ENCODE measurements at regions not wholly inside any gene's neighbourhood (a gene's known extent, or its start where the extent isn't known, plus 50 kb on each side); places are given as distances from the start of the nearest gene placed in this dataset.

DNA sequence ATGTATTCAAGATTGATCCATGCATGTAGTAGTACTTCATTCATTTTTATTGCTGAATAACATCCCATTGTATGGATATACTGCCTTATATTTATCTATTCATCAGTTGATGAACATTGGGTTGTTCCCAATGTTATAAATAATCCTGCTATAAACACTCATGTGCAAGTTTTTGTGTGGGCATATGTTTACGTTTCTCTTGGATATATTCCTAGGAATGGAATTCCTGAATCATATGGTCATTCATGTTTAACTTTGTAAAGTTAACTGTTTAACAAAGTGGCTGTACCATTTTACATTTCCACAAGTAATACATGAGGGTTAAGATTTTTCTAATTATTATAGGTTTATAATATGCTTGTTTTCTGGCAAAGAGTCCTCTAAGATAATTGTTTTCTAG is 1568.2 kb upstream of the SEL1L start:
- H3K36me3 ChIP-seq, result no peaks in the 10 kb centered on the region
- DNase-seq (no peak), ATAC-seq (no peak)
- no peaks in the 10 kb centered on the region for H3K27me3 ChIP-seq (ENCODE audit: low read depth)
- no peaks in the 10 kb centered on the region for H3K4me1 ChIP-seq
- H3K9me3 ChIP-seq, result no peaks in the 10 kb centered on the region
- no peak overlapping the region for H3K27ac ChIP-seq
- TF ChIP-seq, protein P1, sequence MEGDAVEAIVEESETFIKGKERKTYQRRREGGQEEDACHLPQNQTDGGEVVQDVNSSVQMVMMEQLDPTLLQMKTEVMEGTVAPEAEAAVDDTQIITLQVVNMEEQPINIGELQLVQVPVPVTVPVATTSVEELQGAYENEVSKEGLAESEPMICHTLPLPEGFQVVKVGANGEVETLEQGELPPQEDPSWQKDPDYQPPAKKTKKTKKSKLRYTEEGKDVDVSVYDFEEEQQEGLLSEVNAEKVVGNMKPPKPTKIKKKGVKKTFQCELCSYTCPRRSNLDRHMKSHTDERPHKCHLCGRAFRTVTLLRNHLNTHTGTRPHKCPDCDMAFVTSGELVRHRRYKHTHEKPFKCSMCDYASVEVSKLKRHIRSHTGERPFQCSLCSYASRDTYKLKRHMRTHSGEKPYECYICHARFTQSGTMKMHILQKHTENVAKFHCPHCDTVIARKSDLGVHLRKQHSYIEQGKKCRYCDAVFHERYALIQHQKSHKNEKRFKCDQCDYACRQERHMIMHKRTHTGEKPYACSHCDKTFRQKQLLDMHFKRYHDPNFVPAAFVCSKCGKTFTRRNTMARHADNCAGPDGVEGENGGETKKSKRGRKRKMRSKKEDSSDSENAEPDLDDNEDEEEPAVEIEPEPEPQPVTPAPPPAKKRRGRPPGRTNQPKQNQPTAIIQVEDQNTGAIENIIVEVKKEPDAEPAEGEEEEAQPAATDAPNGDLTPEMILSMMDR (IDR thresholded peaks at IDR 0.05), result no peak
- H3K4me3 ChIP-seq, result no peak overlapping the region
- intact Hi-C loops (cut with DNase I), result no loop called here

DNA sequence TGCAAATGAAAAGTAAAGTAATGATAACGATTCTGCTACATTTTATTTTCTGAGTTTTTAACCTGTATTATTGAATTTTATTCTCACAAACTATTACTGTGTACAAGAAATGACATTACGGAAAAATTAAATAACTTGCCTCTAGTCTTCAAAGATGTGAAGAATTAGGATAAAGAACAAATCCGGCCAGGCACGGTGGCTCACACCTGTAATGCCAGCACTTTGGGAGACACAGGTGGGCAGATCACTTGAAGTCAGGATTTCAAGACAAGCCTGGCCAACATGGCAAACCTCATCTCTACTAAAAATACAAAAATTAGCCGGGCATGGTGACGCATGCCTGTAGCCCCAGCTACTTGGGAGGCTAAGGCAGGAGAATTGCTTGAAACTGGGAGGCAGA is 1584.4 kb upstream of the SEL1L start:
- ATAC-seq, result no peak
- H3K36me3 ChIP-seq, result no peaks in the 10 kb centered on the region
- TF ChIP-seq, protein P1 (IDR thresholded peaks at IDR 0.05), result no peak

DNA sequence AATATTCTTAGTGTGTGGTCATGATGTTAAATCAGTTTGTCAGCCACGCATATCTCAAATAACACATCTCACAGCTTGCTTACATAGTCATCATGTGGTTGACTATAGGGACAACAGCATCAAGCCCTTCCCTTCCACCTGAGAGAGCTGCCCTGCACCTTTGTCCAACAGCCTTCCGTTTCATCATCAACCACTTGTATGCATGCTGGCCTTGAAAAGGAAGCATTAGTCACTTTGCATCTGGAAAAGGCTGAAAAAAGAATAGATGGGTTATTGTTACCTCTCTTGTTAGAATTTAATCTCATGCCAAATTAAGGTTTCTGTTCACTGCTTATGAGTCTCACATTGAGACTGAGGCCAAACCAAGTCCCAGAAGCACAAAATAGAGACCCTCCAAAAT is 1586.5 kb upstream of the SEL1L start:
- TF ChIP-seq, protein P1 (IDR thresholded peaks at IDR 0.05), result no peak
- intact Hi-C loops (cut with DNase I), result no loop called here
- DNase-seq, result no peak
- Histone ChIP-seq H3K4me1 (no peaks in the 10 kb centered on the region), H3K27ac (no peak overlapping the region), H3K9me3 (no peaks in the 10 kb centered on the region), H3K36me3 (no peaks in the 10 kb centered on the region), H3K27me3 (ENCODE audit: low read depth) (no peaks in the 10 kb centered on the region), H3K4me3 (no peak overlapping the region)
- no peak for ATAC-seq

More for the DNA sequence above, 1584.4 kb upstream of the SEL1L start:
- H3K27me3 ChIP-seq (ENCODE audit: low read depth), result no peaks in the 10 kb centered on the region
- DNase-seq, result no peak
- no peak overlapping the region for H3K27ac ChIP-seq
- no peak overlapping the region for H3K4me3 ChIP-seq
- intact Hi-C loops (cut with DNase I), result no loop called here
- H3K4me1 ChIP-seq, result no peaks in the 10 kb centered on the region
- no peaks in the 10 kb centered on the region for H3K9me3 ChIP-seq

DNA sequence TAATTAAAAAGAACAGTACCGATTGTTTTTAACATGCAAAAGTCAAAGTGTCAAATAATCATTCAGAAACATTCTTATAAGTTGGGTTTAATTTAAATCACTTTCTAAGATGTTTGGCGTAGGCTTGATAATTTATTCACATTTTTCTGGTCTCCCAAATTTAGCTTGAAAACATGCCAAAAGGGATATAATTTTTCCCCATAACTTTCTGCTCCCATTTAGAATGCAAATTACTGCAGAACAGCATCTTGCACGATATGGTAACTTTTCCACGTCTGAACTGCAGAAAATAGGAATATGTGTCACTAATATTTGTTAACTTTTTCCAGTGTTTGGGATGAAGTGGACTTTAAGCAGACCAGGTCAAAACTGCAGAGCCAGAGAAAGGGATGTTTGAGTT is 1592.4 kb upstream of the SEL1L start:
- no peaks in the 10 kb centered on the region for H3K4me1 ChIP-seq
- no peak overlapping the region for H3K4me3 ChIP-seq
- ATAC-seq (no peak), DNase-seq (no peak)
- TF ChIP-seq, protein P1 (IDR thresholded peaks at IDR 0.05), result no peak
- intact Hi-C loops (cut with DNase I), result no loop called here
- no peaks in the 10 kb centered on the region for H3K36me3 ChIP-seq
- no peaks in the 10 kb centered on the region for H3K27me3 ChIP-seq (ENCODE audit: low read depth)
- no peak overlapping the region for H3K27ac ChIP-seq
- no peaks in the 10 kb centered on the region for H3K9me3 ChIP-seq

DNA sequence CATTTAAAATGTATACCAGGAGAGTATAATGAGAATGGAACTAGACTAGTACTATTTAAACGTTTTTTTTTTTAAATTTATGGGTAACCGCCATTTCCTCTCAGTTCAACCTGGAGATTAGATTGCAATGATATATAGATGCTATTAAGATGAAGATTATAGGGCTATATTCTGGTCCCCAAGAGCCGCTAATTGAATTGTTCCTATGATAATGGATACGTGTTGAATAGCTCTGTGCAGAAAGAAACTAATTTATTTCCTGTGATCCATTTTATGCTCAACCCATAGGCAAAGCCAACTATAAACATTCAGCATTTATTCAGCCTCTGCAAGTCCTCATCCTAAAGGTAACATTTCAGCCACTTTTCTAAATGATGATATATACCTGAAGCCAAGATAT is 1595.1 kb upstream of the SEL1L start:
- H3K27me3 ChIP-seq (ENCODE audit: low read depth), result no peaks in the 10 kb centered on the region
- H3K9me3 ChIP-seq, result no peaks in the 10 kb centered on the region
- intact Hi-C loops (cut with DNase I), result no loop called here
- no peaks in the 10 kb centered on the region for H3K4me1 ChIP-seq
- H3K27ac ChIP-seq, result no peak overlapping the region
- no peak overlapping the region for H3K4me3 ChIP-seq
- no peak for DNase-seq
- H3K36me3 ChIP-seq, result no peaks in the 10 kb centered on the region
- TF ChIP-seq, protein P1 (IDR thresholded peaks at IDR 0.05), result no peak
- no peak for ATAC-seq

DNA sequence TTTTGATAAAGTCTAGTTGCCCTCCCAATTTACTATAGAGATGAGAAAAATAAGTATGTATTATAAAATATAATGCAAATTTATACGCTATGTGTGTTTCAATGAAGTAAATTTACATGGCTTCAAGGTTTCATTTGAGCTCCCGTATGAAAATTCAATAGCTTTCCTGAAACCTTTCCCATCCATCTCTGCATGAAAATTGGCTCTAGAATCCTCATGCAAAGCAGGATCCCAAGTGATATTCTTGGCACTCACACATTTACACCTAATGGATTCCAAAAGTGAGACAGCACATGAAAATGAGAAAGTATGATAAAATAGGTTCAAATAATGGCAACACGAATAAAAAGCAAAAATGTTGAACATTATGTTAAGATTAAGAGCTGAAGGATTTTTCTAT is 1595.8 kb upstream of the SEL1L start:
- TF ChIP-seq, protein P1 (IDR thresholded peaks at IDR 0.05), result no peak
- H3K36me3 ChIP-seq, result no peaks in the 10 kb centered on the region
- ATAC-seq (no peak), DNase-seq (no peak)
- H3K9me3 ChIP-seq, result no peaks in the 10 kb centered on the region
- H3K4me3 ChIP-seq, result no peak overlapping the region
- H3K27ac ChIP-seq, result no peak overlapping the region
- intact Hi-C loops (cut with DNase I), result no loop called here
- no peaks in the 10 kb centered on the region for H3K27me3 ChIP-seq (ENCODE audit: low read depth)
- H3K4me1 ChIP-seq, result no peaks in the 10 kb centered on the region
